ENCODE measurements at regions not wholly inside any gene's neighbourhood (a gene's known extent, or its start where the extent isn't known, plus 50 kb on each side); places are given as distances from the start of the nearest gene placed in this dataset.
"Not testable (repeated sequence)": the region's sequence is repeated elsewhere in the genome, so short reads cannot be mapped to it uniquely, and the experiment has no call there.

DNA sequence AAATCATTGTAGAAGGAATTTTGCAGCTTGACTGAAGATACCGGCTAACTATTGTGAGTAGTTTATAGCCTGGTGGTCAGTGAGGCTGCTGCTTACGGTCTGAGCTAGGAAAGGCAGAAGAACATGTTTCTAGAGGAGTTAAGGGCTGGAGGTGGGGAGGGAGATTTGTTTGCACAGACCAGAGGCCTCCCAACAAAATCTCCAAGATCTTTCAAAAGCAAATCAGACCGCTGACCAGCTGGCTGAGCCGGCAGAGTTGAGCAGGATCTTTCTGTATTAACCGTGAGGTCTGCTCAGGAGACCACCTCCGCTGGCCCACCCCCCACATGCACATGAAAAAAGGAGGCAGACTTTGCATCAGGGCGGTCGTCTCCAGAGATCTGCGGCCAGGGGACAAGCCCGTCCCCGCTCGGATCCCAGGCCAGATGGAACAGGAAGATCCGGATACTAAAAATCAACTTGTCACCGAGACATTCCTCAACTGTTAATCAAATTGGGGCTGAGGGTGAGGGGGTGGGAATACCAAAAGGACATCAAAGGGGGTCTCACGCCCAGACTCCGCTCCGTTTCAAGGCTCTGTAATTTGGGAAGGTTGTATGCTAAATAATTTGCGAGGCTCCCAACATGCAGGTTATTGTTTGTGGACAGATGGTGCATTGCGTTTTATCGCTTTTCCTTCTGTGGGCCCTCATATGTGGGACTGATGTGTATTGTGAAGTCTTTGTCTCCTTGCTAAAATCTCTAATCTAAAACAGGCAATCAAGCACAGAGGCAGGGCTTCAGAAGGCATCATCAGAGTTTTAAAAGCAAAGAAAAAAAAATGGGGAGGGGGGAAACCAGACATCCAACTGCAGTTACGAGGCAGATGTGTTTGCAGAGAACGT lies 319.0 kb downstream of the ZNF536 start:
- DNase-seq = no peak

- no peak for DNase-seq
Observed at GRCh38 chr19:30690525-30690924, 318.3 kb downstream of the ZNF536 start.

GRCh38 chr19:30689474-30689873 lies 317.3 kb downstream of the ZNF536 start:
- no peak for DNase-seq

- DNase-seq = no peak
Observed at GRCh38 chr19:30688696-30689095, 316.5 kb downstream of the ZNF536 start.

DNA sequence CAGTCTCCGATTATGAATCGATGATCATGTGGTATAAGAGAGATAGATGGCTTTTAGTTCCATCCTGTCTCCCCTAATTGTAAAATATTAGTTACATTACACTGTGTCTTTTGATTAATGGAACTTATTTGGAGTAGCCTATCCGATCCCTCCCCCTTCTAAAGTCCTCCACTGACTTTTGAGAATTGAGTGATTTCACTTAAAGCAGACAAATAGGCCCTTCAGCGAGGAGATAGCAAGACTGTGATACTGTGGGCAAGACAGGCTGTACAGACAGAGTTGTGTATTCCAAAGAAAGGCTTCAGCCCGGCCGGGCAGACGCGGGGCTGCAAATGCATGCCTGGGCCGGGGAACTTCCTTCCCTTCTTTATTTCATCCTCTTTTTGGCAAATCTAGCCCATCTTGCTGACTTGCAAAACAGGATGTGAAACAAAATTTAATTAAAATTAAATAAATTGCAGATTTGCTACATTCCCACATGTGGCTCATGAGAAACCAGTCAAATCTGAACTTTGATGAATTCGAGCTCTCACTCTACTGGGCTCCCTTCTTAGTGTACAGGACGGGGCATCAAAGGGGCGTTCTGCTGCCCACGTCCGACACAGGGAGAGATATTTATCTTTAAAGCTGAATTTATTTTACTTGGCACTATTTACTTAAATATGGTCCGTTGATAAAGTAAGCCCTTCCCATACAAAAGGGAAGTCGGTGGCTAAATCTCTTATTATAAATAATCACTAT lies 314.8 kb downstream of the ZNF536 start:
- no peak for DNase-seq

GRCh38 chr19:30686176-30686820 lies 314.1 kb downstream of the ZNF536 start:
- DNase-seq = no peak

- no peak for DNase-seq
Observed at GRCh38 chr19:30685426-30686000, 313.3 kb downstream of the ZNF536 start.

DNA sequence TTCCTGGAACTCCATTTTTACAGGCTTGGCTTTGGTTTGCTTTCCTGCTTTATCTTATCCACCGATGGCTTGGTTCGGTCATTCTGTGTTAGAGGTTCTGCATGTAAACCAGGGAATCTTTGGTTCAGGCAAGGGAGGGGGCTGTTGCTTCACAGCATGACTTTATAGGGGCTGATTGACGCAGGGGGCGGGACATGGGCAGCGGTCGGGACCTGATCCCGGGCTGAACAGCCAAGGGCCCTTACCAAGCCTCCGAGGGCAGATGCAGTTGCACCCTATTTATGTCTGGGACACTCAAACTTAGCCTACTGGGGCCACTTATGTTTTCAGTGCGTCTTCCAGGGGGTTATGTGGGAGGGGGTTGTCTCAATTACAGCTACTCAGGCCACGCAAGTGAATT lies 312.4 kb downstream of the ZNF536 start:
- no peak for DNase-seq

GRCh38 chr19:30682999-30683536 lies 310.9 kb downstream of the ZNF536 start:
- peak; percentile 80 for DNase-seq

DNA sequence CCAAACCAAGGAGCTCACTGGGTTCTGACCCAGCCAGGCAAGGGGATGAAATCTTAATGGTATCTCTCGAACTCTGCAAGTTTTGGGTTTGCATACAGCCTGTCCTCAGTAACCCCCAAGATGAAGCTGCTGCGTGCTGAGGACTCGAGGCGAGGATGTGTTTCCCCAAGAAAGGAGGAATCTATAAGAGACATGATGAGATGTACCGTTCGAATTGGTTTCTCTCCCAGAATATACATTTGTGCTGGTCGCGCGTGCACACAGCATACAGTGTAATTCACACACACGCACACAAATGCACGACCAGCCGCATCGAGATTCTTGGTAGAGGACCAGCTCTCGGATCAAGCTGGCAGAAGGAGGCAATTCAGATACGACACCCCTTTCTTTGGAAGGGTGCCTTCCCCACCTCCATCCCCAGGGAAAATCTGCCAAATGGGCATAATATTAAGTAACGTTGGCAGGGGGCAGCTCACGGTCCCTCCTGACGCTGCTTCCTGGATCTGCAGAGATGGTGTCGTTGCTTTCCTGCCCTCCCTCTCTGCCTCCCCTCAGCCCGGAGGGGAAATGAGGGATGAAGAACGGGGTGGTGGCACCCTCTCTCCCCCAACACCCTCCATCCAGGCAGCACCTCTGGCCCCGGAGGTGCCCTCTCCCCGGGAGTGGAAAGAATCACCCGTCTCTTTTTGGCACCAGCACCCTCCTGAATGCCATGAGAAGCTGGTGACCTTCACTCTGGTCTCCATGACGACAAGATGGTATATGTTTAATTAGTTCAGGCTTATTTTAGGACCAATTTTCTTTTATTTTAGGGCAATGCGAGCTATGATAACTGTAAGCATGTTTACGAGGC lies 310.2 kb downstream of the ZNF536 start:
- DNase-seq = no peak

DNA sequence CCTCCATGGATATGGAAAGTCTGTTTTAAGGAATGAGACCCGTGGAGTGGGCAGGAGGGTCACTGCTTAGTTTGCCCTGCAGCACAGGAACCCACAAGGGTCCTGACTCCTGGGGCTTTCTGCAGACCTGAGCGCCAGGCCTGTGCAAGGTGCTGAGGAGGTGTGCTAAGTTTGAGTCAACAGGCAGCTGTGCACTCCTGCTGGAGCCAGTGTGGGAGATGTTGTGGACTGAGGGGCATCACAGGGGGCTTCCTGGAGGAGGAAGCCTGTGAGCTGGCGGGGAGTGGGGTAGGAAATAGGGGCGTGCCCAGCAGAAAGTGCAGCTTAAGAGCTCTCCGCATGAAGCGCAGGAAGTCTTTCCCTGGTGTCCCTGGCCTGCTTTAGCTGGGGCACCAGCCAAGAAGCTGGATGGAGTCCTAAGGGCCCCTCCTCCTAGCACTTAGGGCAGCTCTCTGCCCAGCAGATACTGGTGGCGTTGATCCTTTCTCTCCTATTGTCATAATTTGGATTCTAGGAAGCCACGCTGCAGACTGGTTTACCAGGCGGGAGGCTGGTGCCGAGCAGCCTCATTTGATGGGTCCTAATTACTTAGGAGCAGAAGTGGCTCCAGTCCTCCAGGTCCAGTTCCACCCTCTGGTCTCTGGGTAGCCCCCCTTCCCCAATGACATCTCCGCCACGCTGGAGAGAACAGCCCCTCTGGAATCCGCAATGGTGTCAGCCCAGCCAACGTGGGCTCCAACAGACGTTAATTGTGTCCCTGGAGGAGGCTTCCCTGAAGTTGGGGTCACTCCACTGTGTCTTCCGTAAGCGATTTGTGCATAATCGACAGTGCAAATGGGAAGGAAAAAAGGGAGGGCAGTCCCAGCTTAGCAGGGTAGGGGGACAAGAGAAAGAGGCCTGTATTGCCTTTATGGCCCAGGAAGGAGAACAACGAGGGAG lies 309.2 kb downstream of the ZNF536 start:
- DNase-seq = no peak

DNA sequence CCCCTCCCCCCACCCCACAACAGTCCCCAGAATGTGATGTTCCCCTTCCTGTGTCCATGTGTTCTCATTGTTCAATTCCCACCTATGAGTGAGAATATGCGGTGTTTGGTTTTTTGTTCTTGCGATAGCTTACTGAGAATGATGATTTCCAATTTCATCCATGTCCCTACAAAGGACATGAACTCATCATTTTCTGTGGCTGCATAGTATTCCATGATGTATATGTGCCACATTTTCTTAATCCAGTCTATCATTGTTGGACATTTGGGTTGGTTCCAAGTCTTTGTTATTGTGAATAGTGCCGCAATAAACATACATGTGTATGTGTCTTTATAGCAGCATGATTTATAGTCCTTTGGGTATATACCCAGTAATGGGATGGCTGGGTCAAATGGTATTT lies 308.2 kb downstream of the ZNF536 start:
- DNase-seq = not testable (repeated sequence)

DNA sequence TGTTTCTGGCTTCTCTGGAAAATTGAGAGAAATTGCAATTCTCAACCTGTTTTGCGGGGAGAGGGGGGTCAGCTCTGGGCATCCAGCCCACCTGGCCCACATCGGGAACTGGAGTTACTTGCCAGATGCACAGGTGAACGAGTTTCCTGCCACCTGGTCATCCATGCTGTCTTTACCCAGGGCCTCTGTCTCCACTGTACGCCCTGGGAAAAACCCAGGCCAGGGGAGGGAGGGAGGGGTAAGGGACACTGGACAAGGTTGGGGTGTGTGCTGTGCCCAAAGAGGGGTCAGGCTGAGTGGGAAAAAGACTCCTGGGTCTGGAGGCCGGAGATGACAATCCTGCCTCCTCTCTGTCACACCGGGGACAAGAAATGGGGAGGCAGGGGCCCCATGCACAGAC lies 307.6 kb downstream of the ZNF536 start:
- no peak for DNase-seq

DNA sequence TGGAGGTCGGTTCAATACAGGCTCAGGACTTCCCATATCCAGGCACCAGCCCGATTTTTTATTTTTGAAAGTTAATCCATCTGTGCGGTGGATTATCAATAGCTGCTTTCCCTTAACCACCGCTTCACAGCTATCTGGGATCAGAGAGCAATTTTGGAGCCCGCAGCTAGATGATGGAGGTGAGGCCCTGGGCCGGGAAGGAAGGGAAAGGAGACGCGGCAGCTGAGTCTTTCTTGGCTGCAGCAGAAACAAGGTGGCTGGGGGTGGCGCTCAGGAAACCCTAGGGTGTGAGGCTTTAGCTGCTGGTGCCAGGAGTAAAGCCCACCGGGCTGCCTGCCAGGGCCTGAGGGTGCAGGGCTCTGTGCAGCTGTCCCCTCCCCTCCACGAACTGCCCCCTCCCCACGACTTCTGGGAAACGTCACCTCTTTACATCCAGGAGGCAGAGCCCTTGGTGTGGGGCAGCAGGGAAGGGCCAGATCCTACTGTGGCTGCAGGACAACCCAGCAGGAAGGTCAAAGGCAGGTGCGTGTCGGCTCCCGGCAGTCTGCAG lies 307.0 kb downstream of the ZNF536 start:
- DNase-seq = no peak

DNA sequence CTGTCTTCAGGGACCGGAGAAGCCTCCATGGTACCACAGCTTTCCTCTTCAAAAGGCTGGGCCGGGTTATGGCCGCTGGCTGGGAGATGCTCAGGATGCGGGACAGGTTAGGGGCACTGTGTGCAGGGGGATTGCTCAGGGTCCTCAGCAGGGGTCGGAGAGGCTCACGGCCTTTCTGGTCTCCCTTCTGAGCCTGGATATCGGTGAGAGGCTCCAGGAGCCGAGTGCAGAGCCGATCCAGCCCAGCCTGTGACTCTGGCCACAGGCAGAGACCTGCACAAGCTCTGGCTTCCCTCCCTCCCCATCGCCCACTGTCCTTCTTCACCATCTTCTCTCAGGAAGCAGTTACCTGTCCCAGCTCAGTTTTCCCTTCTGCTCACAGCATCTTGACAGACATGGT lies 306.0 kb downstream of the ZNF536 start:
- DNase-seq = no peak

DNA sequence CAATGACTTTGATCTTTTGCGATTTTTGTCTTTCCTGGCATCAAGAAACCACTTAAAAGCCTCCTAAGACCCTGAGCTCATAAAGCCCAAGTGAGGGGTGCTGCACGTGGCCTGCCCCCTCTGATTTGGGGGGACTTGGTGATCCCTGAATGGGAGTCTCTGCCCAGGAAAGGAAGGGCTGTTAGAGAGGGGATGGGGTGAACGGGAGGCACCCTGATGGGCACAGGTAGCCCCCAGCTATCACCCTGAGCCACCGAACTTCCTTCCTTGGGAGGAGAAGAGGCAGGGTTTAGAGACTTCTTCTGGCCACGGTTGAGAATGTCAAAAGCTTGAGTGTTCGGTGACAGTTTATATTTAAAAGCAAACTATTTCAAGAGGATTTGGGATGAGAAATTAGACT lies 305.5 kb downstream of the ZNF536 start:
- DNase-seq = no peak

DNA sequence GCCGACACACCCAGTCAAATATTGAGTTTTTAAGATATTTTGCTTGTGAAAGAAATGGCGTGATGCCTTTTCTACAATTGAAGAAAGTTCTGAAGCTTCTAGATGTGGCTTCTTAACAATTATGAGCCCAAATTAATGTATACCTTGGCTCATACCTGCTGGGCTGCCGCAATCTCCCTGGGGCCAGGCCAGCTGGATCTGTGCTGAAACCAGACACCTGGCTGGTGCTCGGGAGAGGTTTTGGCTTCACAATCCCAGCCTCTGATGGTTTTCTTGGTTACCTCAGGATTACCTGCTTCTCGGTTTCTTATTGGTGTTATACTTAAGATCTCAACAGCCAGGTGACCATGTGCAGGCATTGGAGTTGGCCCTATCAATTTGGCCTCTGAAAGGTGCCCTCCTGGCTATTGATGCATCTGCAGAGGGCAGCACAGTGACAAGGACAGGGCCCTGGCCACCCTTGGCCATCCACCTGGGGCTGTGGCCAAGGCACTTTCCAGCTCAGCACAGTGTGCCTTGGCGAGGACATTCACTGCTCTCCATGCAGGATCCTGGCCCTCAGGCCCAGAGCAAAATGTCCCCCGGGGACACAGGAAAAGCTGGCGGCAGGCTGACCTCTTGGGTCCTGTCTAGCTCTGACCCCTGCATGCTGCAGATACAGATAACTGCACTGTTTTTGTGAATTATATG lies 305.0 kb downstream of the ZNF536 start:
- no peak for DNase-seq

GRCh38 chr19:30675086-30675485 lies 302.9 kb downstream of the ZNF536 start:
- no peak for DNase-seq

GRCh38 chr19:30674656-30675055 lies 302.5 kb downstream of the ZNF536 start:
- no peak for DNase-seq

DNA sequence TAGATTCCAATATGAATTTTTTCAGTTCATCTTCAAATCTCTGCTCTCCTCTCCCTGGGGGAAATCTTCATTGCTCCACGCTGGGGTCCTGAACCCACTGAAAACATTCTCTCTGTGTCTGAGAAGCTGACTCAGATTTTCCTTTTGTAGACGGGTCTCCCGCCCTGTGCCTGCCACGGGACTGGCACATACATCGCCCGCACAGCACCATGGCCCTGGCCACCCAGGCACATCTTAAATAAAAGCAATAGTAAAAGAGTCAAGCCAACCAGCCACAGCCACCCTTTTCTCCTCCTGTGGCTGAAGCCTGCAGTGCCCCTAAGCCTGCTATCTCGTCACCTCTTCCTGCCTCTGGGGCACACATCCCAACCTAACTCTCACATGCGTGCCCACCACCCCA lies 301.2 kb downstream of the ZNF536 start:
- DNase-seq = no peak
